HepG2 (cell line): ENCODE measurements at regions not wholly inside any gene's neighbourhood (a gene's known extent, or its start where the extent isn't known, plus 50 kb on each side); places are given as distances from the start of the nearest gene placed in this dataset.

Source experiments
- ATAC-seq: fragments of 200-7000 bp; cut with Tn5 transposase; 3 replicates; pipeline ENCODE4 v1.9.1; 2020; ENCODE audit warnings: mild to moderate bottlenecking, moderate library complexity
- BruUV-seq: library from RNA; stranded (reverse); fragments of 400-500 nt; replicated peaks from 2 replicates; lab custom pipeline; 2021; lab: Mats Ljungman, UMichigan
- CTCF ChIA-PET: fragments of 300-600 bp; formaldehyde crosslinking; extraction: SDS; loops from one replicate; lab custom pipeline; 2021; ENCODE audit warnings: low total read pairs, inconsistent platforms, low intra/inter-chr PET ratio; lab: Yijun Ruan, JAX
- POLR2A ChIA-PET: fragments of 350-600 bp; sonication (Branson Sonifier 250); formaldehyde crosslinking; loops from one replicate; lab custom pipeline; 2020; ENCODE audit warnings: antibody characterized with exemption, inconsistent platforms; lab: Yijun Ruan, JAX
- DNase-seq: peaks from one replicate; pipeline ENCODE4 v3.0.0-alpha.2; 2015; ENCODE audit warnings: low spot score
- FAIRE-seq: peaks from 3 replicates; lab custom pipeline; 2011; peaks lifted over from hg19 to GRCh38; lab: Jason Lieb, UNC
- H2AFZ ChIP-seq: one replicate; pipeline ENCODE4 v1.6.1; 2011; ENCODE audit warnings: low read length, inconsistent platforms
- H3K27ac ChIP-seq: fragments of 300-600 bp; 3 replicates; pipeline ENCODE4 v1.8.0; 2011; ENCODE audit warnings: mixed run types, mild to moderate bottlenecking, mixed read lengths, low read length, inconsistent platforms; ENCODE audit not compliant: insufficient read depth; ENCODE audit errors: extremely low read length
- H3K27me3 ChIP-seq, 2 experiments: fragments of 200-600 bp in 1 of 2; 2 replicates in 1 of 2; 3 replicates in 1 of 2; pipeline versions ENCODE4 v1.6.0 to v1.8.0; 2011; ENCODE audit warnings: low read length in 2 of 2, mild to moderate bottlenecking in 2 of 2, moderate library complexity in 2 of 2, inconsistent platforms in 1 of 2; ENCODE audit not compliant: insufficient read depth in 2 of 2, control insufficient read depth in 1 of 2
- H3K36me3 ChIP-seq, 2 experiments: fragments of 200-600 bp in 1 of 2; replicated peaks in 1 of 2; 2 replicates in 1 of 2; 3 replicates in 1 of 2; pipeline versions ENCODE4 v1.5.1 to v1.8.0; 2011; ENCODE audit warnings: low read length in 2 of 2, inconsistent platforms in 1 of 2; ENCODE audit not compliant: insufficient read depth in 2 of 2, control insufficient read depth in 1 of 2
- H3K4me1 ChIP-seq: 2 replicates; pipeline ENCODE4 v1.5.1; 2012; ENCODE audit warnings: low read length, inconsistent platforms; ENCODE audit not compliant: insufficient read depth
- H3K4me2 ChIP-seq: 2 replicates; pipeline ENCODE4 v1.6.0; 2011; ENCODE audit warnings: low read depth, low read length, inconsistent platforms
- H3K4me3 ChIP-seq, 3 experiments: fragments of 200-600 bp in 1 of 3; sonication (generic), shearing (Covaris generic) in 1 of 3; replicated peaks in 1 of 3; 2 replicates each; pipeline ENCODE4 v1.5.1; 2011 to 2016; ENCODE audit warnings: low read length in 3 of 3, inconsistent platforms in 2 of 3, low read depth in 2 of 3, mild to moderate bottlenecking in 2 of 3, control low read depth in 1 of 3, mixed read lengths in 1 of 3; ENCODE audit not compliant: insufficient read depth in 1 of 3
- H3K79me2 ChIP-seq: one replicate; pipeline ENCODE4 v1.6.1; 2011; ENCODE audit warnings: low read length, inconsistent platforms; ENCODE audit not compliant: insufficient read depth
- H3K9ac ChIP-seq: 2 replicates; pipeline ENCODE4 v1.6.0; 2011; ENCODE audit warnings: mild to moderate bottlenecking, low read depth, low read length, inconsistent platforms; ENCODE audit not compliant: insufficient read depth
- H3K9me3 ChIP-seq: 2 replicates; pipeline ENCODE4 v1.5.1; 2012; ENCODE audit warnings: mild to moderate bottlenecking, low read length
- H4K20me1 ChIP-seq: 2 replicates; pipeline ENCODE4 v1.6.0; 2011; ENCODE audit warnings: inconsistent platforms, mild to moderate bottlenecking, low read length, moderate library complexity; ENCODE audit not compliant: insufficient read depth
- EEA1 ChIP-seq: sonication (generic); formaldehyde crosslinking; IDR thresholded peaks from 2 replicates; pipeline ENCODE4 v1.5.1; 2020; ENCODE audit warnings: mild to moderate bottlenecking, missing genetic modification reagents, borderline replicate concordance
- SMAD3 ChIP-seq: sonication (generic); formaldehyde crosslinking; IDR thresholded peaks from 2 replicates; pipeline ENCODE4 v1.4.0; 2020; ENCODE audit warnings: missing genetic modification reagents
- ZBTB20 ChIP-seq: sonication (generic); formaldehyde crosslinking; IDR thresholded peaks from 2 replicates; pipeline ENCODE4 v1.8.1; 2023; ENCODE audit warnings: missing genetic modification reagents, low read depth, mild to moderate bottlenecking, borderline replicate concordance
- ZBTB8A ChIP-seq: sonication (generic); formaldehyde crosslinking; IDR thresholded peaks from 2 replicates; pipeline ENCODE4 v1.4.0; 2020; ENCODE audit warnings: mild to moderate bottlenecking, low read depth, missing genetic modification reagents, borderline replicate concordance
- ZSCAN20 ChIP-seq: sonication (generic); formaldehyde crosslinking; IDR thresholded peaks from 2 replicates; pipeline ENCODE4 v1.4.0; 2020; ENCODE audit warnings: missing genetic modification reagents, mild to moderate bottlenecking, borderline replicate concordance
- WGBS: methylation state at CpG from one replicate; pipeline ENCODE4 v1.1.6; 2017; ENCODE audit warnings: low lambda C conversion rate; 5-methylcytosine and 5-hydroxymethylcytosine counted together
- in situ Hi-C: cut with HindIII; loops from 2 replicates; pipeline ENCODE4 v1.10.0; 2017; ENCODE audit warnings: low pct_unique_long_range_greater_than_20kb; ENCODE audit not compliant: extremely low pct_ligation_motif_present
- intact Hi-C: fragments of 100-400 bp; cut with micrococcal nuclease; formaldehyde crosslinking; loops from one replicate; pipeline ENCODE4 v1.10.0; 2022; ENCODE audit not compliant: unreplicated experiment
- TF ChIP-seq, protein P1 (sequence below): sonication (generic); formaldehyde crosslinking; IDR thresholded peaks from 2 replicates; pipeline ENCODE4 v1.4.0; 2020; ENCODE audit warnings: mild to moderate bottlenecking, missing genetic modification reagents
- TF ChIP-seq, protein P2 (sequence below): sonication (generic); formaldehyde crosslinking; conservative IDR thresholded peaks from 2 replicates; pipeline ENCODE4 v1.8.0; 2022; ENCODE audit warnings: mild to moderate bottlenecking, moderate library complexity, missing genetic modification reagents
- TF ChIP-seq, protein P3 (sequence below): sonication (generic); formaldehyde crosslinking; IDR thresholded peaks from 2 replicates; pipeline ENCODE4 v1.5.0; 2020; ENCODE audit warnings: mild to moderate bottlenecking, missing genetic modification reagents

GRCh38 chr5:37971483-37972024 is 131.7 kb upstream of the GDNF start:
- Histone ChIP-seq H4K20me1 (no peaks in the 10 kb centered on the region), H3K36me3 (no peaks in the 10 kb centered on the region), H3K27me3 (peaks cover 0 to 27% of the 10 kb centered on the region in 2 experiments; a peak in 3 of 5 replicates), H2AFZ (no peak overlapping the region), H3K9ac (no peak overlapping the region), H3K9me3 (no peaks in the 10 kb centered on the region), H3K4me2 (no peak overlapping the region), H3K4me1 (no peaks in the 10 kb centered on the region), H3K27ac (no peak overlapping the region), H3K4me3 (no peak overlapping the region), H3K79me2 (no peaks in the 10 kb centered on the region)
- FAIRE-seq (no peak), ATAC-seq (no peak), DNase-seq (no peak)
- in situ Hi-C loops (no loop called here), intact Hi-C loops (no loop called here)
- POLR2A ChIA-PET = no interaction called here
- CTCF ChIA-PET = no interaction called here
- no TSS peak for BruUV-seq
- TF ChIP-seq SMAD3 (CRISPR knock-in tag) (no peak), ZBTB8A (CRISPR knock-in tag) (no peak), ZBTB20 (CRISPR knock-in tag) (no peak), ZSCAN20 (CRISPR knock-in tag) (no peak), EEA1 (CRISPR knock-in tag) (no peak)
- TF ChIP-seq, protein P1, sequence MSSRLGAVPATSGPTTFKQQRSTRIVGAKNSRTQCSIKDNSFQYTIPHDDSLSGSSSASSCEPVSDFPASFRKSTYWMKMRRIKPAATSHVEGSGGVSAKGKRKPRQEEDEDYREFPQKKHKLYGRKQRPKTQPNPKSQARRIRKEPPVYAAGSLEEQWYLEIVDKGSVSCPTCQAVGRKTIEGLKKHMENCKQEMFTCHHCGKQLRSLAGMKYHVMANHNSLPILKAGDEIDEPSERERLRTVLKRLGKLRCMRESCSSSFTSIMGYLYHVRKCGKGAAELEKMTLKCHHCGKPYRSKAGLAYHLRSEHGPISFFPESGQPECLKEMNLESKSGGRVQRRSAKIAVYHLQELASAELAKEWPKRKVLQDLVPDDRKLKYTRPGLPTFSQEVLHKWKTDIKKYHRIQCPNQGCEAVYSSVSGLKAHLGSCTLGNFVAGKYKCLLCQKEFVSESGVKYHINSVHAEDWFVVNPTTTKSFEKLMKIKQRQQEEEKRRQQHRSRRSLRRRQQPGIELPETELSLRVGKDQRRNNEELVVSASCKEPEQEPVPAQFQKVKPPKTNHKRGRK (CRISPR knock-in tag) = no peak
- TF ChIP-seq, protein P2, sequence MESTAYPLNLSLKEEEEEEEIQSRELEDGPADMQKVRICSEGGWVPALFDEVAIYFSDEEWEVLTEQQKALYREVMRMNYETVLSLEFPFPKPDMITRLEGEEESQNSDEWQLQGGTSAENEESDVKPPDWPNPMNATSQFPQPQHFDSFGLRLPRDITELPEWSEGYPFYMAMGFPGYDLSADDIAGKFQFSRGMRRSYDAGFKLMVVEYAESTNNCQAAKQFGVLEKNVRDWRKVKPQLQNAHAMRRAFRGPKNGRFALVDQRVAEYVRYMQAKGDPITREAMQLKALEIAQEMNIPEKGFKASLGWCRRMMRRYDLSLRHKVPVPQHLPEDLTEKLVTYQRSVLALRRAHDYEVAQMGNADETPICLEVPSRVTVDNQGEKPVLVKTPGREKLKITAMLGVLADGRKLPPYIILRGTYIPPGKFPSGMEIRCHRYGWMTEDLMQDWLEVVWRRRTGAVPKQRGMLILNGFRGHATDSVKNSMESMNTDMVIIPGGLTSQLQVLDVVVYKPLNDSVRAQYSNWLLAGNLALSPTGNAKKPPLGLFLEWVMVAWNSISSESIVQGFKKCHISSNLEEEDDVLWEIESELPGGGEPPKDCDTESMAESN (CRISPR knock-in tag) = no peak
- TF ChIP-seq, protein P3, sequence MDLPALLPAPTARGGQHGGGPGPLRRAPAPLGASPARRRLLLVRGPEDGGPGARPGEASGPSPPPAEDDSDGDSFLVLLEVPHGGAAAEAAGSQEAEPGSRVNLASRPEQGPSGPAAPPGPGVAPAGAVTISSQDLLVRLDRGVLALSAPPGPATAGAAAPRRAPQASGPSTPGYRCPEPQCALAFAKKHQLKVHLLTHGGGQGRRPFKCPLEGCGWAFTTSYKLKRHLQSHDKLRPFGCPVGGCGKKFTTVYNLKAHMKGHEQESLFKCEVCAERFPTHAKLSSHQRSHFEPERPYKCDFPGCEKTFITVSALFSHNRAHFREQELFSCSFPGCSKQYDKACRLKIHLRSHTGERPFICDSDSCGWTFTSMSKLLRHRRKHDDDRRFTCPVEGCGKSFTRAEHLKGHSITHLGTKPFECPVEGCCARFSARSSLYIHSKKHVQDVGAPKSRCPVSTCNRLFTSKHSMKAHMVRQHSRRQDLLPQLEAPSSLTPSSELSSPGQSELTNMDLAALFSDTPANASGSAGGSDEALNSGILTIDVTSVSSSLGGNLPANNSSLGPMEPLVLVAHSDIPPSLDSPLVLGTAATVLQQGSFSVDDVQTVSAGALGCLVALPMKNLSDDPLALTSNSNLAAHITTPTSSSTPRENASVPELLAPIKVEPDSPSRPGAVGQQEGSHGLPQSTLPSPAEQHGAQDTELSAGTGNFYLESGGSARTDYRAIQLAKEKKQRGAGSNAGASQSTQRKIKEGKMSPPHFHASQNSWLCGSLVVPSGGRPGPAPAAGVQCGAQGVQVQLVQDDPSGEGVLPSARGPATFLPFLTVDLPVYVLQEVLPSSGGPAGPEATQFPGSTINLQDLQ (CRISPR knock-in tag) = no peak
- WGBS = 2% methylated on average over 1 of the region's 1 CpG
